Chondrocyte (in vitro differentiated cells): ENCODE measurements at regions not wholly inside any gene's neighbourhood (a gene's known extent, or its start where the extent isn't known, plus 50 kb on each side); places are given as distances from the start of the nearest gene placed in this dataset.
A peak's percentile ranks its signal among the peaks of the same experiment; 100 is the strongest.

Experiments
- DNase-seq: peaks from one replicate; pipeline ENCODE4 v3.0.0; 2021; ENCODE audit warnings: mixed read lengths, low spot score
- H3K27ac Mint-ChIP-seq: one replicate; pipeline ENCODE4 v1.8.0; 2021; ENCODE audit warnings: mild to moderate bottlenecking, moderate library complexity, mixed read lengths; ENCODE audit not compliant: unreplicated experiment
- H3K27me3 Mint-ChIP-seq: 2 replicates; pipeline ENCODE4 v1.8.0; 2021; ENCODE audit warnings: low read depth, mixed read lengths
- H3K36me3 Mint-ChIP-seq: 2 replicates; pipeline ENCODE4 v1.8.0; 2021; ENCODE audit warnings: low read depth, mixed read lengths
- H3K4me1 Mint-ChIP-seq: 2 replicates; pipeline ENCODE4 v1.8.0; 2021; ENCODE audit warnings: low read depth, mild to moderate bottlenecking, mixed read lengths
- H3K4me3 Mint-ChIP-seq: one replicate; pipeline ENCODE4 v1.8.0; 2021; ENCODE audit warnings: mild to moderate bottlenecking, moderate library complexity, mixed read lengths; ENCODE audit not compliant: unreplicated experiment
- H3K9me3 Mint-ChIP-seq: 2 replicates; pipeline ENCODE4 v1.8.0; 2021; ENCODE audit warnings: low read depth, mixed read lengths
- TF ChIP-seq, protein P1 (sequence below): fragments of 200-600 bp; sonication (generic); IDR thresholded peaks from 2 replicates; pipeline ENCODE4 v1.5.0; 2021; ENCODE audit warnings: antibody characterized with exemption, mild to moderate bottlenecking, moderate library complexity

DNA sequence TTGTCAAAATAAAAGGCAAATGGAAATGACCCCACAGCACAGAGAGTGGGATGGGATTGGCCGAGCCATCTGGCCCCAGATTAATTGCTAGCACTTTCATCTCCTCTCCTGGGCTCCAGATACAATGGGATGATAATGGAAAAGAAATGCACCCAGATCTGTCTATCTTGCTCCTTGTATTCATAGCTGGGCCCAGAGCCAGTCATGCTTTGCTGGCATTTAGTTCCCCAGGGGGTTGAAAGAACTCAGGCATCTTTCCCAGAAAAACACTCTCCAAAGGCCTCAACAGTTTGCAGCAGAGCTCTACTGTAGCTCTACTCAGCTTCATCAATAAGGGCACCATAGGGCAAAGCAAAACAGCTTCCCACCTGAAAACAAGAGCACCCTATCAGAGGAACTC, 116.0 kb upstream of the FOXA2 start:
- Mint-ChIP-seq H3K27me3 (no peaks in the 10 kb centered on the region), H3K4me1 (peaks cover 4% of the 10 kb centered on the region), H3K9me3 (peaks cover 18% of the 10 kb centered on the region), H3K4me3 (no peak overlapping the region), H3K27ac (peak overlapping the region; percentile 79), H3K36me3 (peaks cover 5% of the 10 kb centered on the region)
- DNase-seq: no peak
- TF ChIP-seq, protein P1, sequence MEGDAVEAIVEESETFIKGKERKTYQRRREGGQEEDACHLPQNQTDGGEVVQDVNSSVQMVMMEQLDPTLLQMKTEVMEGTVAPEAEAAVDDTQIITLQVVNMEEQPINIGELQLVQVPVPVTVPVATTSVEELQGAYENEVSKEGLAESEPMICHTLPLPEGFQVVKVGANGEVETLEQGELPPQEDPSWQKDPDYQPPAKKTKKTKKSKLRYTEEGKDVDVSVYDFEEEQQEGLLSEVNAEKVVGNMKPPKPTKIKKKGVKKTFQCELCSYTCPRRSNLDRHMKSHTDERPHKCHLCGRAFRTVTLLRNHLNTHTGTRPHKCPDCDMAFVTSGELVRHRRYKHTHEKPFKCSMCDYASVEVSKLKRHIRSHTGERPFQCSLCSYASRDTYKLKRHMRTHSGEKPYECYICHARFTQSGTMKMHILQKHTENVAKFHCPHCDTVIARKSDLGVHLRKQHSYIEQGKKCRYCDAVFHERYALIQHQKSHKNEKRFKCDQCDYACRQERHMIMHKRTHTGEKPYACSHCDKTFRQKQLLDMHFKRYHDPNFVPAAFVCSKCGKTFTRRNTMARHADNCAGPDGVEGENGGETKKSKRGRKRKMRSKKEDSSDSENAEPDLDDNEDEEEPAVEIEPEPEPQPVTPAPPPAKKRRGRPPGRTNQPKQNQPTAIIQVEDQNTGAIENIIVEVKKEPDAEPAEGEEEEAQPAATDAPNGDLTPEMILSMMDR: no peak

DNA sequence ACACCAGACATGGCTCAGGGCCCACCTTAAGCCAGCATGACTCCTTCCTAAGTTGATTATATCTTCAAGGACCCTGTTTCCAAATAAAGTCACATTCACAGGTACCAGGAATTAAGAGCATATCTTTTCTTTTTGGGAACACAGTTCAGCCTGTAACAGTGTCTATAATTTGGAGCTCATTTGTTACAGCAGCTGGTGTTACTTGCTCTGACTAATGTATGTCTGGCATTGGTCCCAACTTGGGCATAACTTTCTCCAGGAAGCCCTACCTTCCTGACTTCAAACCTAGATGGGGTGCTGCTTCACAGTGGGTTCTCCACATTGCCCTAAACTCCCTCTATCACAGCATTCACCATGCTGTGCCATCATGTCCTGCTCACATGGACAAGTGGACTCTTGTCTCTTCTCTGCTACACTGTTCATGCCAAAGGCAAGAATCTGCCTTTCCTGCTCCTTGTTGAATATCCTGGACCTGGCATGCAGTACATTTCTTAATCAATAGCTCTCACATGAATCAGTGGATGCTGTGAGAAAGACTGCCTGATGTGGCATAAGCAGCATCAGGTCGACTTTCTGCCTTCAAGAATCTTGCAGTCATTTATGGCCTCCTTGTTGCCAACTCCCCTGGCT, 117.4 kb upstream of the FOXA2 start:
- TF ChIP-seq, protein P1: no peak
- DNase-seq: no peak
- Mint-ChIP-seq H3K27ac (no peak overlapping the region), H3K9me3 (peaks cover 24% of the 10 kb centered on the region), H3K27me3 (no peaks in the 10 kb centered on the region), H3K4me1 (peaks cover 4% of the 10 kb centered on the region), H3K4me3 (no peak overlapping the region), H3K36me3 (peaks cover 7% of the 10 kb centered on the region)

DNA sequence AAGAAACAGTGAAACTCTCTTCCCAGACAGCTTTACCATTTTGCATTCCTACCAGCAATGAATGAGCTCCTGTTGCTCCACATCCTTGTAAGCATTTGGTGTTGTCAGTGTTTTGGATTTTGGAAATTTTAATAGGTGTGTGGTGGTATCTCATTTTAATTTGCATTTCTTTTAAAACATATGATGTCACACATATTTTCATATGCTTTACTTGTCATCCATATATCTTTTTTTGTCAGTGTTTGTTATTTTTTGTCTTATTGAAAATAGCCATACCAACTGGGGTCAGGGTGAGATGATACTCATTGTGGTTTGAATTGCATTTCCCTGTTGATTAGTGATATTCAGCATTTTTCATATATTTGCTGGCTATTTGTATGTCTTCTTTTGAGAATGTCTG, 119.5 kb upstream of the FOXA2 start:
- Mint-ChIP-seq H3K9me3 (peaks cover 28% of the 10 kb centered on the region), H3K27me3 (no peaks in the 10 kb centered on the region), H3K36me3 (peaks cover 7% of the 10 kb centered on the region), H3K4me1 (peaks cover 4% of the 10 kb centered on the region), H3K27ac (no peak overlapping the region), H3K4me3 (no peak overlapping the region)
- DNase-seq: no peak
- TF ChIP-seq, protein P1: no peak

DNA sequence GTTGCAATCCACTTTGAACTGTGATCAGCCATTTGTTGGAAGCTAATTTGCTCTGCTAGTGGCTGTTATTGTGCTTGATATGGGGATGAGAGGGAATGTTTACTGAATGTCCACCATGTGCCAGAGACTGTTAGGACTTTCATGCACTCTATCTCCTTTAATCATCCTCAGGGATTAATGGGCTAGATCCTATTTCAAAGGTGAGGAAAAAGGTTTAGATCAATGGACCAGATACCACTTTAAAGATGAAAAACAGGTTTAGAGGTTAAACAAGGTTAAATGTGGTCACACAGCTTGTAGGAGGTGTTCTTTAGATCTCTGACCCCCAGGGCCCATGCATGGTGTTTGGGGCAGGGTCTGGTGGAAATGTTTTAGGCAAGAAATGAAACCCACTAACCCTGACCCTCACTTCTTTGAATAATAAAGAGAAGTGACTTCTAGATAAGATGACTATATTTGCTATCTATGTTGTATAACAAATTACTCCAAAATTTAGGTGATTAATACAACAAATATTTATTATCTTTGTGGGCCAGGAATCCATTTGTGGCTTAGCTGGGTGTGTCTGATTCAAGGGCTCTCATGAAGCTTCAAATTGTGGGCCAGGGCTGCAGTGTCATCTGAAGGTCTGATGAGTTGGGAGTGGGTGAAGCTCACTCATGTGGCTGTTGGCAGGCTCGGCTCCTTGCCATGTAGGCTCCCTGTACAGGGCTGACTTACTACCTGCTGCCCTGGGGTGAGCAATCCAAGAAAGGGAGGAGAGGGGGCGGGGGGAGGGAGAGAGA, 127.8 kb upstream of the FOXA2 start:
- Mint-ChIP-seq H3K4me3 (no peak overlapping the region), H3K27me3 (no peaks in the 10 kb centered on the region), H3K36me3 (no peaks in the 10 kb centered on the region), H3K4me1 (peaks cover 41% of the 10 kb centered on the region), H3K27ac (no peak overlapping the region), H3K9me3 (peaks cover 10% of the 10 kb centered on the region)
- DNase-seq: no peak
- TF ChIP-seq, protein P1: no peak

DNA sequence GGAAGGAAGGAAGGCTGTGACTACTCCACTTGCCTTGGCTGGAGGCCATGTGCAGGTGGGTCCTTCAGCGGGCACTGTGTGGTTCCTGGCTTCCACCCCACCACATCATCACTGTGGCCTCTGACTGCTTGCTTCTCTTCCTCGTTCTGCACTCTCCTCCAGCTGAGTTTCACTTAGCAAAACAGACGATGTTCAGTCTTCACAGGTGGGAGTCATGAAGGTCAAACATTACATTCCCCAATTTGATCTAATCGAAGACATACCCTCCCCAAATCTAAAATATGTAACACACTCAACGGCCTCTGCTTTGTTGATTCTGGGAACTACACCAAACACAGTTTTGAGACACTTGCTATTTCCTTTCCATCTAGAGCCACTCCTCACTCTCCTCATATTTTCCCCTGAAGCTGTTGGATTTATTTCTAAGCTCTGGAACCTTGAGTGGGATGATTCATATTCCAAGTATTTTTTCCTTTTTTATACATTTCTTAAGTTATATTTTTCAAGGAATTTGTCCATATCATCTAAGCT, 132.5 kb upstream of the FOXA2 start:
- TF ChIP-seq, protein P1: no peak
- H3K36me3 Mint-ChIP-seq: no peaks in the 10 kb centered on the region
- DNase-seq: no peak
- peak overlapping the region; percentile 57 for H3K4me3 Mint-ChIP-seq
- H3K4me1 Mint-ChIP-seq: peaks cover 46% of the 10 kb centered on the region
- peaks cover 8% of the 10 kb centered on the region for H3K9me3 Mint-ChIP-seq
- H3K27ac Mint-ChIP-seq: peak overlapping the region; percentile 92
- H3K27me3 Mint-ChIP-seq: no peaks in the 10 kb centered on the region
